ENCODE measurements at regions not wholly inside any gene's neighbourhood (a gene's known extent, or its start where the extent isn't known, plus 50 kb on each side); places are given as distances from the start of the nearest gene placed in this dataset.

- intact Hi-C loops (cut with DNase I, micrococcal nuclease), result no loop called here
- ATAC-seq, result peak; percentile 100
- DNase-seq, result peak in 1 of 2 donors; percentile 23
Observed at GRCh38 chr5:112604732-112605630, 132.7 kb upstream of the APC start.

- no peak for DNase-seq
- no peak for ATAC-seq
- intact Hi-C loops (cut with DNase I, micrococcal nuclease), result no loop called here
Observed at GRCh38 chr5:112608975-112609374, 128.7 kb upstream of the APC start.

GRCh38 chr5:112612663-112613062 lies 125.0 kb upstream of the APC start:
- intact Hi-C loops (cut with DNase I, micrococcal nuclease), result no loop called here
- DNase-seq, result no peak
- no peak for ATAC-seq

GRCh38 chr5:112614285-112614684 lies 123.4 kb upstream of the APC start:
- no peak for ATAC-seq
- intact Hi-C loops (cut with DNase I, micrococcal nuclease), result no loop called here
- DNase-seq, result no peak

- DNase-seq, result no peak
- ATAC-seq, result no peak
- intact Hi-C loops (cut with DNase I, micrococcal nuclease), result no loop called here
Observed at GRCh38 chr5:112614986-112615385, 122.7 kb upstream of the APC start.

- ATAC-seq, result peak; percentile 71
- intact Hi-C loops (cut with DNase I, micrococcal nuclease), result no loop called here
- peak in 1 of 2 donors; percentile 13 for DNase-seq
Observed at GRCh38 chr5:112616812-112617547, 120.7 kb upstream of the APC start.

- no peak for DNase-seq
- ATAC-seq, result no peak
- intact Hi-C loops (cut with DNase I, micrococcal nuclease), result no loop called here
Observed at GRCh38 chr5:112625246-112625645, 112.4 kb upstream of the APC start.

GRCh38 chr5:112625689-112626438 lies 111.8 kb upstream of the APC start:
- no peak for ATAC-seq
- intact Hi-C loops (cut with DNase I, micrococcal nuclease), result no loop called here

GRCh38 chr5:112626715-112627114 lies 111.0 kb upstream of the APC start:
- intact Hi-C loops (cut with DNase I, micrococcal nuclease), result no loop called here
- no peak for ATAC-seq

More at GRCh38 chr5:112625689-112626438, 111.8 kb upstream of the APC start:
- DNase-seq, result no peak

GRCh38 chr5:112628214-112628980 lies 109.3 kb upstream of the APC start:
- intact Hi-C loops (cut with DNase I, micrococcal nuclease), result no loop called here
- DNase-seq, result no peak
- no peak for ATAC-seq

More at GRCh38 chr5:112626715-112627114, 111.0 kb upstream of the APC start:
- no peak for DNase-seq

GRCh38 chr5:112630246-112631009 lies 107.3 kb upstream of the APC start:
- intact Hi-C loops (cut with DNase I, micrococcal nuclease), result no loop called here
- ATAC-seq (no peak), DNase-seq (no peak)

GRCh38 chr5:112634166-112634565 lies 103.5 kb upstream of the APC start:
- no peak for DNase-seq
- intact Hi-C loops (cut with DNase I, micrococcal nuclease), result no loop called here
- no peak for ATAC-seq

GRCh38 chr5:112634796-112635195 lies 102.9 kb upstream of the APC start:
- ATAC-seq (no peak), DNase-seq (no peak)
- intact Hi-C loops (cut with DNase I, micrococcal nuclease), result no loop called here

GRCh38 chr5:112635276-112635675 lies 102.4 kb upstream of the APC start:
- ATAC-seq, result no peak
- DNase-seq, result no peak
- intact Hi-C loops (cut with DNase I, micrococcal nuclease), result no loop called here

- ATAC-seq, result peak; percentile 32
- intact Hi-C loops (cut with DNase I, micrococcal nuclease), result no loop called here
- DNase-seq, result no peak
Observed at GRCh38 chr5:112635771-112636731, 101.6 kb upstream of the APC start.

GRCh38 chr5:112636751-112637150 lies 100.9 kb upstream of the APC start:
- ATAC-seq, result no peak
- no peak for DNase-seq
- intact Hi-C loops (cut with DNase I, micrococcal nuclease), result no loop called here

GRCh38 chr5:112637343-112637742 lies 100.3 kb upstream of the APC start:
- DNase-seq (no peak), ATAC-seq (no peak)
- intact Hi-C loops (cut with DNase I, micrococcal nuclease), result no loop called here
